SU-DHL-6 (cell line): ENCODE measurements at regions not wholly inside any gene's neighbourhood (a gene's known extent, or its start where the extent isn't known, plus 50 kb on each side); places are given as distances from the start of the nearest gene placed in this dataset.

Experiments used
- H2AFZ ChIP-seq: fragments of 200-600 bp; sonication (generic); 2 replicates; pipeline ENCODE4 v1.6.1; 2014; ENCODE audit warnings: low read depth, mild to moderate bottlenecking, moderate library complexity, mixed read lengths, antibody characterized with exemption, low read length; ENCODE audit not compliant: severe bottlenecking
- H3F3A ChIP-seq: fragments of 200-600 bp; shearing (Covaris generic); 2 replicates; pipeline ENCODE4 v1.6.0; 2016; ENCODE audit warnings: antibody characterized with exemption, mild to moderate bottlenecking; ENCODE audit not compliant: insufficient read depth
- H3K27ac ChIP-seq: fragments of 200-600 bp; sonication (generic); 2 replicates; pipeline ENCODE4 v1.5.1; 2016; ENCODE audit warnings: low read depth, mild to moderate bottlenecking, low read length, moderate library complexity, mixed read lengths
- H3K27me3 ChIP-seq: fragments of 200-600 bp; sonication (generic), shearing (Covaris generic); 2 replicates; pipeline ENCODE4 v1.6.0; 2014; ENCODE audit warnings: mild to moderate bottlenecking, low read length
- H3K36me3 ChIP-seq: fragments of 200-600 bp; sonication (generic); 2 replicates; pipeline ENCODE4 v1.6.1; 2014; ENCODE audit warnings: mild to moderate bottlenecking, low read length, mixed read lengths
- H3K4me2 ChIP-seq: fragments of 300-600, 200-600 bp; shearing (Covaris generic), sonication (generic); 2 replicates; pipeline ENCODE4 v1.6.0; 2014; ENCODE audit warnings: low read length, low read depth, mild to moderate bottlenecking; ENCODE audit not compliant: poor library complexity, severe bottlenecking
- H3K4me3 ChIP-seq: fragments of 200-600 bp; sonication (generic); 2 replicates; pipeline ENCODE4 v1.5.1; 2014; ENCODE audit warnings: antibody characterized with exemption, low read length, mild to moderate bottlenecking, mixed read lengths; ENCODE audit not compliant: insufficient read depth, poor library complexity, severe bottlenecking
- H3K79me2 ChIP-seq: fragments of 200-600 bp; sonication (generic); 2 replicates; pipeline ENCODE4 v1.6.1; 2014; ENCODE audit warnings: mild to moderate bottlenecking, low read length, moderate library complexity; ENCODE audit not compliant: insufficient read depth
- H3K9ac ChIP-seq: fragments of 200-600 bp; sonication (generic); 2 replicates; pipeline ENCODE4 v1.7.0; 2014; ENCODE audit warnings: mild to moderate bottlenecking, low read length
- H3K9me2 ChIP-seq: fragments of 200-600 bp; sonication (generic); replicated peaks from 2 replicates; pipeline ENCODE4 v1.6.1; 2014; ENCODE audit warnings: low read length; ENCODE audit not compliant: insufficient read depth
- H3K9me3 ChIP-seq: fragments of 200-600 bp; sonication (generic); 2 replicates; pipeline ENCODE4 v1.6.1; 2014; ENCODE audit warnings: low read length, mixed read lengths; ENCODE audit not compliant: insufficient read depth
- H4K20me1 ChIP-seq: fragments of 200-600 bp; sonication (generic); 2 replicates; pipeline ENCODE4 v1.6.1; 2014; ENCODE audit warnings: low read depth, mild to moderate bottlenecking, antibody characterized with exemption, low read length, moderate library complexity, mixed read lengths
- CTCF ChIP-seq: fragments of 200-600 bp; sonication (generic); IDR thresholded peaks from one replicate; pipeline ENCODE4 v1.5.1; 2017; ENCODE audit warnings: antibody characterized with exemption, mild to moderate bottlenecking, low read length, moderate library complexity; ENCODE audit not compliant: insufficient read depth, poor library complexity, severe bottlenecking
- EZH2phosphoT487 ChIP-seq: fragments of 200-600 bp; sonication (generic), shearing (Covaris generic); conservative IDR thresholded peaks from 2 replicates; pipeline ENCODE4 v1.6.1; 2018; ENCODE audit warnings: mild to moderate bottlenecking, antibody characterized with exemption, low read length, moderate library complexity, mixed read lengths

- no peaks in the 10 kb centered on the region for H3K9me3 ChIP-seq
- H3K36me3 ChIP-seq = no peaks in the 10 kb centered on the region
- no peak overlapping the region for H3K27ac ChIP-seq
- H2AFZ ChIP-seq = no peak overlapping the region
- no peaks in the 10 kb centered on the region for H3K27me3 ChIP-seq
- no peaks in the 10 kb centered on the region for H3K9me2 ChIP-seq
- H3K9ac ChIP-seq = no peak overlapping the region
- no peaks in the 10 kb centered on the region for H4K20me1 ChIP-seq
- H3K4me2 ChIP-seq = no peak overlapping the region
- H3K79me2 ChIP-seq = no peaks in the 10 kb centered on the region
- no peaks in the 10 kb centered on the region for H3F3A ChIP-seq
- no peak for TF ChIP-seq CTCF
- TF ChIP-seq EZH2phosphoT487 = no peak
- H3K4me3 ChIP-seq = no peak overlapping the region
Observed at GRCh38 chr9:21750021-21750735, 52.3 kb upstream of the MTAP start.

- H3K27me3 ChIP-seq = no peaks in the 10 kb centered on the region
- H3K9me2 ChIP-seq = no peaks in the 10 kb centered on the region
- H4K20me1 ChIP-seq = no peaks in the 10 kb centered on the region
- H3K4me2 ChIP-seq = no peak overlapping the region
- H3F3A ChIP-seq = no peaks in the 10 kb centered on the region
- no peaks in the 10 kb centered on the region for H3K9me3 ChIP-seq
- no peak overlapping the region for H3K4me3 ChIP-seq
- H3K9ac ChIP-seq = no peak overlapping the region
- H2AFZ ChIP-seq = no peak overlapping the region
- H3K79me2 ChIP-seq = no peaks in the 10 kb centered on the region
- H3K27ac ChIP-seq = no peak overlapping the region
- no peaks in the 10 kb centered on the region for H3K36me3 ChIP-seq
- TF ChIP-seq CTCF = no peak
- TF ChIP-seq EZH2phosphoT487 = no peak
Observed at GRCh38 chr9:21751998-21752397, 50.4 kb upstream of the MTAP start.
